ENCODE measurements at regions not wholly inside any gene's neighbourhood (a gene's known extent, or its start where the extent isn't known, plus 50 kb on each side); places are given as distances from the start of the nearest gene placed in this dataset.

GRCh38 chr16:86996081-86996480, 321.1 kb downstream of the C16orf95 start:
- TF ChIP-seq CTCF (IDR thresholded peaks at IDR 0.05; ENCODE audit: poor library complexity) (no peak), EZH2 (IDR thresholded peaks at IDR 0.05; ENCODE audit: borderline replicate concordance) (no peak), EZH2phosphoT487 (IDR thresholded peaks at IDR 0.05; ENCODE audit: low read depth, severe bottlenecking, unreplicated experiment) (no peak)

Data from hepatocyte (in vitro differentiated cells).